ENCODE measurements at regions not wholly inside any gene's neighbourhood (a gene's known extent, or its start where the extent isn't known, plus 50 kb on each side); places are given as distances from the start of the nearest gene placed in this dataset.

GRCh38 chr12:58592475-58593207, 327.7 kb downstream of the LRIG3 start:
- TF ChIP-seq CTCF (conservative IDR thresholded peaks at IDR 0.05) (no peak), ZFX (IDR thresholded peaks at IDR 0.05) (no peak)

Measured in C4-2B (cell line).